Astrocyte (in vitro differentiated cells and primary cell): ENCODE measurements at regions not wholly inside any gene's neighbourhood (a gene's known extent, or its start where the extent isn't known, plus 50 kb on each side); places are given as distances from the start of the nearest gene placed in this dataset.

Source experiments
- DNase-seq: peaks from one replicate; pipeline ENCODE4 v3.0.0-alpha.2; 2010; ENCODE audit warnings: low read depth
- FAIRE-seq: peaks from 2 replicates; lab custom pipeline; 2011; peaks lifted over from hg19 to GRCh38; lab: Jason Lieb, UNC
- H2AFZ ChIP-seq: 2 replicates; pipeline ENCODE4 v1.6.0; 2012; ENCODE audit warnings: low read depth, low read length, inconsistent platforms
- H3K27ac ChIP-seq: 2 replicates; pipeline ENCODE4 v1.5.1; 2011; ENCODE audit warnings: low read depth, low read length, inconsistent platforms
- H3K27me3 ChIP-seq: 2 replicates; pipeline ENCODE4 v1.6.0; 2011; ENCODE audit warnings: low read length, inconsistent platforms; ENCODE audit not compliant: insufficient read depth
- H3K36me3 ChIP-seq: 2 replicates; pipeline ENCODE4 v1.5.1; 2011; ENCODE audit warnings: low read length, inconsistent platforms; ENCODE audit not compliant: insufficient read depth
- H3K4me1 ChIP-seq: 2 replicates; pipeline ENCODE4 v1.5.1; 2011; ENCODE audit warnings: low read length, inconsistent platforms; ENCODE audit not compliant: insufficient read depth
- H3K4me2 ChIP-seq: 2 replicates; pipeline ENCODE4 v1.6.0; 2012; ENCODE audit warnings: low read length, inconsistent platforms
- H3K4me3 ChIP-seq: 2 replicates; pipeline ENCODE4 v1.5.1; 2011; ENCODE audit warnings: low read depth, mild to moderate bottlenecking, low read length, inconsistent platforms; ENCODE audit not compliant: insufficient read depth
- H3K79me2 ChIP-seq: 2 replicates; pipeline ENCODE4 v1.6.0; 2012; ENCODE audit warnings: mild to moderate bottlenecking, low read length, inconsistent platforms; ENCODE audit not compliant: insufficient read depth
- H3K9ac ChIP-seq: 2 replicates; pipeline ENCODE4 v1.6.0; 2012; ENCODE audit warnings: mild to moderate bottlenecking, low read length, inconsistent platforms
- H3K9me3 ChIP-seq: 2 replicates; pipeline ENCODE4 v1.5.1; 2012; ENCODE audit warnings: low read depth, mild to moderate bottlenecking, low read length, inconsistent platforms; ENCODE audit not compliant: insufficient read depth
- H4K20me1 ChIP-seq: 2 replicates; pipeline ENCODE4 v1.6.0; 2012; ENCODE audit warnings: low read length, inconsistent platforms; ENCODE audit not compliant: insufficient read depth
- H3K27ac Mint-ChIP-seq: one replicate; pipeline ENCODE4 v1.8.0; 2021; ENCODE audit warnings: mild to moderate bottlenecking, mixed read lengths; ENCODE audit not compliant: unreplicated experiment
- H3K27me3 Mint-ChIP-seq: one replicate; pipeline ENCODE4 v1.8.0; 2021; ENCODE audit warnings: low read depth, mixed read lengths; ENCODE audit not compliant: unreplicated experiment
- H3K36me3 Mint-ChIP-seq: one replicate; pipeline ENCODE4 v1.8.0; 2021; ENCODE audit warnings: low read depth, mixed read lengths; ENCODE audit not compliant: unreplicated experiment
- H3K4me1 Mint-ChIP-seq: one replicate; pipeline ENCODE4 v1.8.0; 2021; ENCODE audit warnings: low read depth, mixed read lengths; ENCODE audit not compliant: unreplicated experiment
- H3K4me3 Mint-ChIP-seq: one replicate; pipeline ENCODE4 v1.8.0; 2021; ENCODE audit warnings: mild to moderate bottlenecking, moderate library complexity, mixed read lengths; ENCODE audit not compliant: unreplicated experiment
- H3K9me3 Mint-ChIP-seq: one replicate; pipeline ENCODE4 v1.8.0; 2021; ENCODE audit warnings: mild to moderate bottlenecking, mixed read lengths; ENCODE audit not compliant: unreplicated experiment
- EZH2 ChIP-seq: IDR thresholded peaks from 2 replicates; pipeline ENCODE4 v1.6.1; 2012; ENCODE audit warnings: mild to moderate bottlenecking, low read length, inconsistent platforms; ENCODE audit not compliant: insufficient read depth
- TF ChIP-seq, protein P1 (sequence below): IDR thresholded peaks from 2 replicates; pipeline ENCODE4 v1.5.1; 2011; ENCODE audit warnings: low read depth, mild to moderate bottlenecking, inconsistent platforms, low read length, moderate library complexity; ENCODE audit not compliant: insufficient read depth

DNA sequence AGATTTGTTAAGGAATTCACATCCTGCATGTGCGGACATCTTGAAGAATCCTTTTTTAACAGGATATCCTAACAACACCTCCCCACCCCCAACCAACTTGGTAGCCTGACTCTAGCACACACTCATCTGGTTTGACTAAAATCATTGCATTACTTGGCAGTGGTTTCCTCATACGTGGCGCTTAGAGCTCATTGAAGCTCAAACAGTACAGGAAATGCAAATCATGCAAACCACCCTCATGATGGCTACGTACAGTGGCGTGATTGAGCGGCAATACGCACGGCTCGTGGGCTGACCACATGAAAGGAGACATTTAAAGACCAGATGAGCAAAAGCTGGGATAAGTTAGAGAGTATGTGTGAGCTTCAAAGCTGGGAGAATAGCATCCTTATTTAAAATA, 336.2 kb downstream of the ZEB2 start:
- H3K9me3 Mint-ChIP-seq: no peaks in the 10 kb centered on the region
- Histone ChIP-seq H4K20me1 (no peaks in the 10 kb centered on the region), H3K4me3 (no peak overlapping the region), H3K9me3 (no peaks in the 10 kb centered on the region), H2AFZ (no peak overlapping the region), H3K4me2 (no peak overlapping the region), H3K79me2 (no peaks in the 10 kb centered on the region), H3K4me1 (no peaks in the 10 kb centered on the region), H3K27me3 (no peaks in the 10 kb centered on the region), H3K27ac (no peak overlapping the region), H3K36me3 (no peaks in the 10 kb centered on the region), H3K9ac (no peak overlapping the region)
- peaks cover 4% of the 10 kb centered on the region for H3K36me3 Mint-ChIP-seq
- TF ChIP-seq, protein P1, sequence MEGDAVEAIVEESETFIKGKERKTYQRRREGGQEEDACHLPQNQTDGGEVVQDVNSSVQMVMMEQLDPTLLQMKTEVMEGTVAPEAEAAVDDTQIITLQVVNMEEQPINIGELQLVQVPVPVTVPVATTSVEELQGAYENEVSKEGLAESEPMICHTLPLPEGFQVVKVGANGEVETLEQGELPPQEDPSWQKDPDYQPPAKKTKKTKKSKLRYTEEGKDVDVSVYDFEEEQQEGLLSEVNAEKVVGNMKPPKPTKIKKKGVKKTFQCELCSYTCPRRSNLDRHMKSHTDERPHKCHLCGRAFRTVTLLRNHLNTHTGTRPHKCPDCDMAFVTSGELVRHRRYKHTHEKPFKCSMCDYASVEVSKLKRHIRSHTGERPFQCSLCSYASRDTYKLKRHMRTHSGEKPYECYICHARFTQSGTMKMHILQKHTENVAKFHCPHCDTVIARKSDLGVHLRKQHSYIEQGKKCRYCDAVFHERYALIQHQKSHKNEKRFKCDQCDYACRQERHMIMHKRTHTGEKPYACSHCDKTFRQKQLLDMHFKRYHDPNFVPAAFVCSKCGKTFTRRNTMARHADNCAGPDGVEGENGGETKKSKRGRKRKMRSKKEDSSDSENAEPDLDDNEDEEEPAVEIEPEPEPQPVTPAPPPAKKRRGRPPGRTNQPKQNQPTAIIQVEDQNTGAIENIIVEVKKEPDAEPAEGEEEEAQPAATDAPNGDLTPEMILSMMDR: no peak
- H3K4me3 Mint-ChIP-seq: no peak overlapping the region
- H3K27ac Mint-ChIP-seq: no peak overlapping the region
- peaks cover 8% of the 10 kb centered on the region for H3K4me1 Mint-ChIP-seq
- no peak for FAIRE-seq
- peak; percentile 10 for DNase-seq
- H3K27me3 Mint-ChIP-seq: no peaks in the 10 kb centered on the region

GRCh38 chr2:144181001-144181400, 338.9 kb downstream of the ZEB2 start:
- H3K9me3 Mint-ChIP-seq: no peaks in the 10 kb centered on the region
- H3K4me1 ChIP-seq: no peaks in the 10 kb centered on the region
- H3K27me3 ChIP-seq: no peaks in the 10 kb centered on the region
- peaks cover 4% of the 10 kb centered on the region for H3K4me1 Mint-ChIP-seq
- DNase-seq (no peak), FAIRE-seq (no peak)
- H3K27ac Mint-ChIP-seq: no peak overlapping the region
- H3K4me3 ChIP-seq: no peak overlapping the region
- no peak overlapping the region for H3K27ac ChIP-seq
- no peaks in the 10 kb centered on the region for H3K27me3 Mint-ChIP-seq
- H3K79me2 ChIP-seq: no peaks in the 10 kb centered on the region
- H4K20me1 ChIP-seq: no peaks in the 10 kb centered on the region
- H3K36me3 ChIP-seq: no peaks in the 10 kb centered on the region
- H3K9ac ChIP-seq: no peak overlapping the region
- no peak overlapping the region for H3K4me3 Mint-ChIP-seq
- no peak overlapping the region for H3K4me2 ChIP-seq
- peaks cover 7% of the 10 kb centered on the region for H3K36me3 Mint-ChIP-seq
- H3K9me3 ChIP-seq: no peaks in the 10 kb centered on the region
- no peak for TF ChIP-seq EZH2
- TF ChIP-seq, protein P1: no peak
- no peak overlapping the region for H2AFZ ChIP-seq

DNA sequence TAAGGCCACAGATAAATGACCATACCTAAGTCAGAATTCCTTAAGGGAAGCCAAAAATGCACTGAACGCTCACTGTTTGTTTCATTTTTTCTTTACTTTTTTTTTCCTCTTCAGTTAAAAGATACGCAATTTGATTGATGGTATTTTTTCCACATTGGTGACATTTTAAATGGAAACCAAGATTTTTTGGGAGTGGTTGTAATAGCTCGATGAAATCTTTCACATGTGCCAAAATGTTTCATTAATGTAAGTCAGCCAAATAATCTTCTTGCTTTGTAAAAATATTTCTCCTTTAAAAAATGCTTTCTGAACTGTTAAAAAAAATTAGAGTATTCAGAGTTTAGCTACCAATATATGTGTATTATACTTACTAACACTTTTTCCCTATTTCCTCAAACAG, 339.8 kb downstream of the ZEB2 start:
- no peak for FAIRE-seq

More for the DNA sequence above, 339.8 kb downstream of the ZEB2 start:
- Mint-ChIP-seq H3K36me3 (peaks cover 7% of the 10 kb centered on the region), H3K4me1 (peaks cover 4% of the 10 kb centered on the region), H3K4me3 (no peak overlapping the region), H3K27me3 (no peaks in the 10 kb centered on the region), H3K27ac (no peak overlapping the region), H3K9me3 (no peaks in the 10 kb centered on the region)
- Histone ChIP-seq H3K27me3 (no peaks in the 10 kb centered on the region), H3K4me2 (no peak overlapping the region), H3K27ac (no peak overlapping the region), H3K4me1 (no peaks in the 10 kb centered on the region), H2AFZ (no peak overlapping the region), H3K36me3 (no peaks in the 10 kb centered on the region), H3K9me3 (no peaks in the 10 kb centered on the region), H3K79me2 (no peaks in the 10 kb centered on the region), H3K4me3 (no peak overlapping the region), H3K9ac (no peak overlapping the region), H4K20me1 (no peaks in the 10 kb centered on the region)
- no peak for TF ChIP-seq EZH2
- TF ChIP-seq, protein P1: no peak
- DNase-seq: no peak
